PC-9 (cell line): ENCODE measurements at regions not wholly inside any gene's neighbourhood (a gene's known extent, or its start where the extent isn't known, plus 50 kb on each side); places are given as distances from the start of the nearest gene placed in this dataset.

Source experiments
- CTCF ChIP-seq: fragments of 200-600 bp; sonication (generic); conservative IDR thresholded peaks from 2 replicates; pipeline ENCODE4 v1.6.1; 2017; ENCODE audit warnings: mixed run types, antibody characterized with exemption, mild to moderate bottlenecking, moderate library complexity
- EZH2 ChIP-seq: fragments of 200-600 bp; sonication (generic); IDR thresholded peaks from 2 replicates; pipeline ENCODE4 v1.8.0; 2017; ENCODE audit warnings: antibody characterized with exemption, low read depth

DNA sequence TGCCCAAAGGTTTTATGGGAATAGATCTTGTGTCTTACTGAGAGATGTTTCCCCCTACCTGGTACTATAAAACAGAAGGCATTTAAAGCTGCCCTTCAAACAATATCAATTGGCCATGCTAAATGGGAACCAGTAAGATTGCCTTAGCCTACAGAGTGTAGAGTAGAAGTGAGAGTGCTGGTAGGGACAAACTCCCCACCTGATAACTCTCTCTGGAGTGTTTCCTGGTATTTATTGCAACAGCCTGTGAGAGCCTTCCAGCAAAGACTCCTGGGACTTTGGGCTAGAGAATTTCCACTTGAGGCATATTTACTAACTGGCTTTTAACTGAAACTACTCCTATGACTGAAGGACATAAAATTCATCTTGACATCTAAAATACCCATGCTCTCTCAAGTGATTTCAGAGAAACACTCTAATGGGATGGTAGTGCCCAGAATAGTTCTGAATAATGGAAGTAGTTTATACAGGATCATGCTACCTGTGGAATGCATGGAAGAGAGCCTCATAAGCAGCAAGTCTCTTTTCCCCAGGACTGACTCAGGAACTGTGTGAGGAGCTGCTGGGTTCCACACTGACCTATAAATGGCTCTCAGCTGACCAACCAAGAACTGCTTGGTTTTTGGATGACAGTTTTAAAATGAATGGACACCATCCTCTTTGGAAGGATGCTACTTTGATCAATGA lies 132.7 kb upstream of the SLITRK5 start:
- TF ChIP-seq CTCF (no peak), EZH2 (no peak)
